ENCODE measurements at regions not wholly inside any gene's neighbourhood (a gene's known extent, or its start where the extent isn't known, plus 50 kb on each side); places are given as distances from the start of the nearest gene placed in this dataset.
"Not testable (repeated sequence)": the region's sequence is repeated elsewhere in the genome, so short reads cannot be mapped to it uniquely, and the experiment has no call there.

DNA sequence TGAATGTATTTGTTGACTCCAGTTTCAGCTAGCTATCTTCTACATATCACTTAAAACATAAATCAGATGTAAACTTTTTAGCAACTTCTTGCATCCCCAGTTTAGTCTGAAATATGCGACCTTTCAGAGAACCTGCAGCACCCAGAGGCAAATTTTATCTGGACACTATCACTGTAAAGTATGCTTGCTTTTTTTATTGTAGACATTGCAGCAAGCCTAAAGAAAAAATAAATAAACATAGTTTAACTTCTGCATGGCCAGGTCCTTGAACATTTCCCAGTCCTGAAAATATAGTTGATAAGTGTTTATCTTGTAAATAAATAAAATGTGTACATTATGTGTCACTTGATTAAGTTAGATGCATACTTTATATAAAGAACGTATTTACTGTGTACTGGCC is 1829.4 kb downstream of the PCDH9 start:
- DNase-seq (ENCODE audit: low read depth in 2 of 2), result no peak

DNA sequence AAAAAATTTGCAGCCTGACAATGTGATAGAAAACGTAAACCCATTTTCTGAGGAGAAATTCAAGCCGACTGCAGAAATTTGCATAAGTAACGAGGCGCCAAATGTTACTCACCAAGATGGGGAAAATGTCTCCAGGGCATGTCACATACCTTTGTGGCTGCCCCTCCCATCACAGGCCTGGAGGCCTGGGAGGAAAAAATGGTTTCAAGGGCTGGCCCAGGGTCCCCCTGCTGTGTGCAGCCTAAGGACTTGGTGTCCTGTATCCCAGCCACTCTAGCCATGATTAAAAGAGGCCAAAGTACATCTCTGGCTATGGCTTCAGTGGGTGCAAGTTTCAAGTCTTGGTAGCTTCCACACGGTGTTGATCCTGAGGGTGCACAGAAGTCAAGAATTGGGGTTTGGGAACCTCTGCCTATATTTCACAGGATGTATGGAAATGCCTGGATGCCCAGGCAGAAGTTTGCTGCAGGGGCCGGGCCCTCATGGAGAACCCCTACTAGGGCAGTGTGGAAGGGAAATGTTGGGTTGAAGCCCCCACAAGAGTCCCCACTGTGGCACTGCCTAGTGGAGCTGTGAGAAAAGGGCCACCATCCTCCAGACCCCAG is 1842.3 kb downstream of the PCDH9 start:
- no peak for DNase-seq (ENCODE audit: low read depth in 2 of 2)

DNA sequence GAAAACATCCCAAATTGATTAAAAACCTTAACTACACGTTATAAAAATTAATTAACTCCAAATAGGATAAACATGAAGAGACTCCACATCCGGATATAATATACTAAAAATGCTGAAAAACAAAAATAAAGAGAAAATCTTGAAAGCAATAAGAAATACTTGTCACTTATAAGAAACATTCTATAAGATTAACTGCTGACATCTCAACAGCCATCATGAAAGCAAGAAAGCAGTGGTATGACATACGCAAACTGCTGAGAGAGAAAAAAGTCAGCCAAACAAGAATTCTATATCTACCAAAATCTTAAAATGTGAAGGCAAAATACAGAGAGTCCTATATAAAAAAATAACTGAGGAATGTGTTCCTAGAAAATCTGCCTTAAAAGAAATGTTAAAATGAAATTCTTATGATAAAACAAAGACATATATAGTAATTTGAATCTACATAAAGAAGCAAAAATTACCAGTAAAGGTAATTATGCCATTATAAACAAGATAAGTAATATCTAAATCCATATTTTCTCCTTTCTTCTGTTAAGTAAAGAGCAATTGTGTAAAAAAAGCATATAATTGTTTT is 1851.1 kb downstream of the PCDH9 start:
- no peak for DNase-seq (ENCODE audit: low read depth in 2 of 2)

DNA sequence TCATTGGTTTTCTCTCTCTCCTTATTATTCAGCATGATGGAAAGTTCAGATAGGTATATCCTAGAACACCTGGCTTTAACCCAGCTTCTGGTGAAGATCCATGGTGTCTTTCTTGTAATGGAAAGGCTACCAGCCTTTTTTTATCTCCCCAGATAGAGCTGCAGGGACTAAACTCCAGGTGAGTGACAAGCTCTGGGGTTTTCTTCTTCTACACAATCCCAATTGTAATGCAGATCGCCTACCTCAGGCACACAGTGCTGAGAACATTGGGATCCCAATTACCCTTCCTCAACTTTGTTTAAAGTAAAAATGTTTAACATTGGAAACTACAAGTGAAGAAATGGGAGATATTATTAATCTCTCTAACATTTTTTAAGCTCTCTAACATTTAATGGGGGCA is 1851.7 kb downstream of the PCDH9 start:
- no peak for DNase-seq (ENCODE audit: low read depth in 2 of 2)

DNA sequence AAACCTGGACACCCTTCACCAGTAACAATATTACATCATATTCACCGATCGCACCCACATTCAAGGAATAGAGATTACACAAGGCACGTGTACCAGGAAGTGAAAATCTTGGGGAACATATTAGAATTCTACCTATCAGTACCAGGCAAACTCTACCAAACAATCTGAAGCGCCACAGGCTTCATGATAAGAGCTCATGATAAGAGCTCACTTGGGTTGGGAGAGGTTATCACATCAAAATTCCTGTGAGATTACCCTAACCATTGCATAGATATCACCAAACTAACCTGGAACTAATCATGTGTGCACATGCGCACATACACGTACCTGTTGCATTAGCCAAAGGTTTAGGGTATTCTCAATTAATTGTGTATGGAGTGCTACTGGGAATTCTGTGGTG is 1861.3 kb downstream of the PCDH9 start:
- DNase-seq (ENCODE audit: low read depth in 2 of 2), result no peak

DNA sequence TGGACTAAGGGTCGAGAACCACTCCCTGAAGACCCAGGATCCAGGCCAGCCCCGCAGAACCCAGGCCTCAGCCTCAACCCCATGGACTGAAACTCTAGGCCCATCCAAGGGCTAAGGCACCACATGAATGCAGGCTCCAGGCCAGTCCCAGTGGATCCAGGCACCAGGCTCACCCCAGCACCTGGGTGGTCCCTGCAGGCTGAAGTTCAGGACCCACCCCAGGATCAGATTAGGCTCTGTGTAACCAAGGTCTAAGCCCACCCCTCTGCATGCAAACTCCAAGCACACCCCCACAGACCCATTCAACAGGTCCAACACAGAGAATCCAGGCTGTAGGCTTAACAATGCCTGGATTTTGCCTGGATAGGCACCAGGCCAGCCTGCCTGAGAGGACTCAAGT is 1876.2 kb downstream of the PCDH9 start:
- no peak for DNase-seq (ENCODE audit: low read depth in 2 of 2)

DNA sequence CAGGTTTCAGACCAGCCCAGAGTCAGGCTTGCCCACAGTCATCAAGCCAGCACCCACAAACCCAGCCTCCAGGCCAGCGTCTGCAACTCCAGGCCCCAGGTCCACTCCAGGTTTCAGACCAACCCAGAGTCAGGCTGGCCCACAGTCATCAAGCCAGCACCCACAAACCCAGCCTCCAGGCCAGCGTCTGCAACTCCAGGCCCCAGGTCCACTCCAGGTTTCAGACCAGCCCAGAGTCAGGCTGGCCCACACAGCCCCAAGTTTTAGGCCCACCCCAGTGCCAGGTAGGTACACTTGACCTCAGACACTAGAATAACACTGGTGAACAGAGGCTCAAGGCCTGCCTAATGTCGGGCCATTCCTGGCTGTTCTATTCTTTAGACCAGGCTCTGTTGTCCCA is 1877.0 kb downstream of the PCDH9 start:
- DNase-seq (ENCODE audit: low read depth in 2 of 2), result not testable (repeated sequence)

DNA sequence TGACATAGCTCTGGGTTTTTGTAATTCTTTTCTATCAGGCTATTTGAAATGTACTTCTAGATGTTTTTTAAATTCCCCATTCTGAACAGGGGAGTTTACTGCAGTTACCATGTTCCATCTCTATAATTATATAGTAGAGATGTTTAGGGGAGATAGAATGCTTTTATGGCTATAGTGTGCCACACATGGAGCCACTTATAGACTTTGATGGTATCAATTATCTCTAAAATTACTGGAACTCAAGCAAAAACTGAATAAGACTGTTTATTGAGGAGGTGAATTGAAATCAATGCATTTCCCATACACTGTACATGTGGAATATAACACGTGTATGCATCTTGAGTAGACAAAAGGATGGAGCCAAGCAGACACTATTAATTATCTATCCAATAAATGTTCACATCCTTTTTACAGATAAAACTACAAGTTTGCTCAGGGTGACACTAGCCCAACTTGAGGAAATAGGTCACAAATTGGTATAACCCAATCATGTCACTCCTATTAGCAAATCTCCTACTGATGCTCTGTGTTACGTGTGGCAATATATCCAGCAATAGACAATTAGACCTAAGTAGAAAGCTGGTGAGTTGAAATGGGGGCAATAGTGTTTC is 1882.6 kb downstream of the PCDH9 start:
- DNase-seq (ENCODE audit: low read depth in 2 of 2), result no peak

DNA sequence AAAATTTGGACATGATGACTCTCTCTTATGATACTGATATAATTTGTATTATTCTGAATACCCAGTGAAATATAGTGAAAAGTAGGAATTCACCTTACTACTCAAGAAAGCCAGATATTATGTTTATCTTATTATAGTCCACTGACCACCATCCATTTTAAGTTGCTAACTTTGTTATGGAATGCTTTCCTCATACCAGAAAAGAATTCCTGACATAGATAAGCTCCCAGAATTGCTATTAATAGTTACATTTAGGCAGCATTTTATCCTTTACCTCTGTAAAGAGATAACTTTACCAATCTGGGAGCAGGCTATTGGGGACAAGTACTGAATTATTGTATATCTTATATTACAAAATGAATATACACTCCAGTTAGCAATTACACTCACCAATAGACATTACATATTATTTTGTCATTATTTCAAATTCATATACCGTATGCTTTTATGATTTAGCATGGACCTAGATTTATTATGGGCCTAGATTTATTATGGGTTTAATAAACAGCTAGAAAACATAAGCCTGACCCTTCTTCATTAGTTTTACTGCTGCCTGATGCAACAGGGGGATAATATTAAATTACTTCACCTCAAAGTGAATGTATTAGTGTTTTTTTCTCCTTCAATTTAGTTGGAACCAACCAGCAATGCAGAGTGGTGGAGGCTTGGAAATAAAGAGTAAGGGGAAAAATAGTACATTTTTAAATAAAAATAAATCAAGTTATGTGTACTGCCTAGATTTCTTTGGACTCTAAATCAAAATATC is 1886.1 kb downstream of the PCDH9 start:
- no peak for DNase-seq (ENCODE audit: low read depth in 2 of 2)

DNA sequence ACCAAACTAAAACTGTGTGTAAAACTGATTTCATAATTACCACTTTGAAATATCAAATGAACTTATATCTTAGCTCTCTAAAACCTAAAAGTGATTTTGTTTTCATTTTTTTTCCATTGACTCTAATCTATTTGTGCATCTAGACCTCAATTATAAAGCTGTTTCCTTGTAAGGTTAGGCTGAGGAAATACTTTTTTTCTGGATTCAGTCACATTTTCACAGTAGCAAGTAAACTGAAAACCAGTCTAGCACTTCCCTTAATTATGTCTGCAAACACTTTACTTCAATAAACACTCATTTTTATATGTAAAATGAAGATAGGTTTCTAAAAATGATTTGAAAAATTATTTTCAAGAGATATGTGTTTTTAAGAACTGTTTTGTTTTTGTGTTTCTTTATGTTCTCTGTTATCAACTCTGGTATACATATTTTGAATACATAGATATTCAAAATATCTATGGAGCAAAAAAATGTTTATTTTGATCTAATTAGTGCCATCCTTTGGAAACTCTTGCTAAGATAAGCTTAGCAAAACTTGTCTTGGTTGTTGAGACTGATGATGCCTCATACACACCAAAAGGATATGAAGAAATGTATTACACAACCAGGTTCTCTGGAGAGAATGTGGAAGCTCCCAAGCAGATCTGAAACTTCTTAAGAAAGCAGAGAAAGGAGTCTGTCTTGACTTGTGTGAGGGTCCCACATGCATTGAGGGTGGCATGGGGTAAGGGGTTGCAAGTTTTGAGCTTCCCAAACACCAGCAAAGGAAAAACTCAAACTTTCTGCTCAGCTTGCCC is 1887.4 kb downstream of the PCDH9 start:
- no peak for DNase-seq (ENCODE audit: low read depth in 2 of 2)

DNA sequence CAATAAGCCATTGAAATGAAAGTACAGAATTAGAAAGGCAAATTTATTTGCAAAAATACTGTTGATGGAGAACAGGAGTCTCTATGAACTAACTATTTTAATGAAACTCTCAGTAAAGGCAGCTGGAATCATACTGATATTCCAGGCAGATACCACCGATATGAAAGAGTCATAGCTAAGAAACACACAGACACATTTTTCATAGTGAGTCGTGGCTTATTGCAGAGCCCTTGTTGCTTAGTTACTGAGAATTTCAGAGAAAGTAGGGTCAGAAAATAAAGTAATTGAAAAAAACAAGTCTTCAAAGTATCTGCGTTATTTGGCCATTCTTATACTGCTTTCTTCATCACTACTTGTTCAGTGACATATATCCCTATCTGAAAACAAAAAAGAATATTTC is 1890.9 kb downstream of the PCDH9 start:
- no peak for DNase-seq (ENCODE audit: low read depth in 2 of 2)

DNA sequence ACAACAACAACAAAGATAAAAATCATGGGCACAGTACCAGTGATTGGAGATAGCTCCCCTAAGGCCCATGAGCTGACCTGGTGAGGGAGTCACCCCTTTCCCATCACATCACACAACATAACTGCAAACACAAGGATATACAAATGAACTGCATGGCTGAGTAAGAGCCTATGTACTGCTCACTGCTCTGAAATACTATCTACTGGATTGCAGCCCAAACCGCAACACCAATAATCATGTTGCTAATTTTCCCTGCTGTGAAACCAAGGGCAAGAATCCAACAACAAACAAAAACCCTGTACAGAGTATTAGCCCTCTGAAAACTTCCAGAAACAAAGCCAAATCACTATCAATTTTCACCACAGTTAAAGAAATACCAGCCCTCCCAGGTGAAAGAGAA is 1893.2 kb downstream of the PCDH9 start:
- DNase-seq (ENCODE audit: low read depth in 2 of 2), result no peak

DNA sequence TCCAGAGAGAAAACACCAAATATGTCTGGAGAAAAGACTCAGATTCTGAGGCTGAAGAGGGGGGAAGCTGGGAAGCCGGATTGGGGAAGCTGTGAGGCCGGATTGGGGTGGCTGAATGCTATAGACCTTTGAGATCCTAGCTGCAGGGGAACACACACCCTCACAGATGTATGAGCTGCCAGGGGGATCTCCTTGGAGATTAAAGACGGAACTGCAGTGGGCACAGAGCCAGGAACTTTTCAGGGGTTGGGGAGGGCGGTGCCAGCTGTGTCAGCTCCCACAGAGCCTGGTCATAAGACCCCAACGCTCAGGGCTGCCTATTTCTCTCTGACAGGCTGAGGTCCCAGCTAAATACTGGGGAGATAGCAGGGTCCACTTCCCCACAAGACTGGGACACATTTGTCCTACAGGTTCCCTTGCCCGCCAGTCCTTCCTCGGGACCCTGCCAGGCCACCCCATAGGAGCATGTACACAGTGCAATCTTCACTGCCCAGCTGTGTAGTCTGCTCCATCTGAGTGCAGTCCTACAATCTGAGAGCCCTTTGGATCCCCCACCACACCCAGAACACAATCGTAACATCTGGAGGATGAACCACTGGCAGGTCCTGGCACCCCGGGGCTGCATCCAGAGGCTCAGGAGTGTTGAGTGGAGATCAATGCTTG is 1893.9 kb downstream of the PCDH9 start:
- DNase-seq (ENCODE audit: low read depth in 2 of 2), result no peak

DNA sequence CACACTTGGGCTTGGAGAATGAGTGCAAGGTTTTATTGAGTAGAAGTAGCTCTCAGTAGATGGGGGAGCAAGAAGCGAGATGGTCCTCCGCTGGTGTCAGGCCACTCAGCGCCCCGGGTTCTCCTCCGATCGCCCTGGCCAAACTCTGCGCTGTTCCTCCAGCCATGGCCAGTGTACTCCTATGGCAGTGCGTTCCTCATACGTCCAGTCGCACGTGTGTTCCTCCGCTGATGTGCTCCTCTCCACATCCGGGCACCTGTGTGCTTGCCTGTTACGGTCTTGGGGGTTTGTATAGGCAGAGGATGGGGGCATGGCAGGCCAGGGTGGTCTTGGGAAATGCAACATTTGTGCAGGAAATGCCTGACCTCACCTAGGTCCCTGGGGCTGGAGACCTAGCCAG is 1899.4 kb downstream of the PCDH9 start:
- DNase-seq (ENCODE audit: low read depth in 2 of 2), result no peak

DNA sequence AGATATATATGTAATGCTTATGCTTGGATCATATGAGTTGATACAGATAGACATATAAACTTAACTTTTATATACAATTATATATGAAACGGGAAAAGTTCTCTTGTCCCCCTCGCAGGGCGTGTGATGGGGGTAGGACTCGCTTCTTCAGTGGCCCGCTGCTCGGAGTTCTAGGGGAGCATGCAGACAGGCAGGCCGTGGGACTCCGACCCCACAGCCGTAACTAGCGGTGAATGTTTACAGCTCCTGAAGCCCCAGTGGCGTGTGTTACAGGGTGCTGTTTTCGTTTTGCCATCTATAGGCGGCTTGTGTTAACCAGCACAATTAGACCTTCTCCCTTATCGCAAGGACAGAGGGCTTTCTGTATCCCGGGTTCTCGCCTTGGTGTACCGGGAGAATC is 1899.8 kb downstream of the PCDH9 start:
- no peak for DNase-seq (ENCODE audit: low read depth in 2 of 2)

DNA sequence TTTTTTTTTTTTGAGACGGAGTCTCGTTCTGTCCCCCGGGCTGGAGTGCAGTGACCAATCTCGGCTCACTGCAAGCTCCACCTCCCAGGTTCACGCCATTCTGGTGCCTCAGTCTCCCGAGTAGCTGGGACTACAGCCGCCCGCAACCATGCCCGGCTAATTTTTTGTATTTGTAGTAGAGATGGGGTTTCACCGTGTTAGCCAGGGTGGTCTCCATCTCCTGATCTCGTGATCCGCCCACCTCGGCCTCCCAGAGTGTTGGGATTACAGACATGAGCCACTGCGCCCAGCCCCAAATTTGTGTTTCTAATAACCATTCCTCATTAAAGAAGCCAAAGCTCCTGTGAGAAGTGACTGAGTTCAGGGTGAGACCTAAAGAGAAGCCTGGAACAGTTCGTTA is 1906.9 kb downstream of the PCDH9 start:
- not testable (repeated sequence) for DNase-seq (ENCODE audit: low read depth in 2 of 2)

DNA sequence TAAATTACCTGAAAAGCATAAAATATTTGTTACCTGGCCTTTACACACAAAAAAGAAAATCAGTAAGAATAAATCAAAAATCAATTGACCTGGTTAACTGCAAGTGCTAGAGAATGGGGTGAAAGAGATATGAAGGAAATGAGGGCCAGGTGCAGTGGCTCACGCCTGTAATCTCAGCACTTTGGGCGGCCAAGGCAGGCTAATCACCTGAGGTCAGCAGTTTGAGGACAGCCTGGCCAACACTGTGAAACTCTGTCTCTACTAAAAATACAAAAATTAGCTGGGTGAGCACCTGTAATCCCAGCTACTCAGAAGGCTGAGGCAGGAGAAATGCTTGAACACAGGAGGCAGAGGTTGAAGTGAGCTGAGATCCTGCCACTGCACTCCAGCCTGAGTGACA is 1908.7 kb downstream of the PCDH9 start:
- DNase-seq (ENCODE audit: low read depth in 2 of 2), result not testable (repeated sequence)

DNA sequence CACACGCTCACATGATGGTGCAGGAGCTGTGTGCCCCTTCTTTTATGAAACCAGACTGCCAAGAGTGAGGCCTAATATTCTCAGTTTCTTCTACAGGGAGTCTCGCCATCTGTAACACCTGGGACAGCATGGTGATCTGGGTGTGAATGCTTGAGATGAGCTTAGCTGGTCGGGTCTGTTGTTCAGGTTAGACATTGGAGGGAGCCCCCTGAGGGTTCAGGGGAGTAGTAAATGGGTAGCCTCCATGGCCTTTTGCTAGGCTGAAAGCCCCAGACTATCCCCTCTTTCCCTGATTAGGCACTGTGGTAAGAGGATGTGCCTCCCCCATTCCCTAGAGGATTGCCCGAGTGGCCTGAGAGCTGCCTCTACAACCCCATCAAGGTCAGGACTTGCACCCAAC is 1916.1 kb downstream of the PCDH9 start:
- DNase-seq (ENCODE audit: low read depth in 2 of 2), result no peak

DNA sequence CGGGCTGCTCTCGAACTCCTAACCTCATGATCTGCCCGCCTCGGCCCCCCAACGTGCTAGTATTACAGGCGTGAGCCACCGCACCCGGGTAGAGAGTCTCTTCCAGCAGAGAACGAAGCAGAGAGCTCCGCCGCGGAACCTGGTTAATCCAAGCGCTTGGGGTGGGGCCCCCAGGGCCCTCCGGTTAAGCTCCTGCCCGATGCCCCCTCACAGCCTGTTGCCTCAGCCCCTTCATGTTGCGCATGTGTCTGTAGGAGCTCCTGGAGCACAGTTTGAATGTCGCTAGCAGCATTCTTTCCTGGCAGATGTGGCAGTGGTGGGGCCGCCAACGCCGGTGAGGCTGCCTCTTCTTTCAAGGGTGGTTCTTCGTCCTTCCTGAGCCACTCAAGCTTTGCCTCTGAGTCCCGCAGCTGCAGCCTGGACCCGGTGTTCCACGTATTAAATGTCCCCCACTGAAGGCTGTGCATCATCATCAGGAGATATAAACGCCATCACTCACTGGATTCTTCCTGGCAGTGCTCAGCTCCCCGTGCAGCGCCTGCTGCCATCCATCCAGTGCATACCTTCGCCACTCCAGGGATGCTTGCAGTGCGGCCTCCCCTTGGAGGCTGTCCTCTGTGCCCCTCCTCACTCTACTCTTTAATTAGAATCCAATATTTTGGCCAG is 1919.3 kb downstream of the PCDH9 start:
- DNase-seq (ENCODE audit: low read depth in 2 of 2), result no peak

DNA sequence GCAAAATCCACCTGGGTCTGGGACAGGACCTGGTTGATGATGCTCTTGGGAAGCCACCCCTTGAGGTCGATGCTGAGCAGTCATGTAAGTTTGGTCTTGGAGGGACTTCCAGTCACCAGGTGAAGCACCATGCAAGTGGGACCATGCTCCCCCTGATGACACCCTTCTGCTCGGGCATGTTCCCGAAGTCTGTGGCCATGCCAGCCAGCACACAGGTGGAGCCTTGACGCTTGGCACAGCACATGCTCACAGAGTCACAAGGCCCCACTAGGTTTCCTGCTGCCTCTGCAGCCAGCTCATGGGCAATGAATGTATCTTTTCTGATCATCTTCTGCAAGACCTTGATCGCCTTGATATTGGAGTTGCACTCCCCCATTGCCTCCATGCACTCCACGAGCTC is 1920.2 kb downstream of the PCDH9 start:
- DNase-seq (ENCODE audit: low read depth in 2 of 2), result no peak

DNA sequence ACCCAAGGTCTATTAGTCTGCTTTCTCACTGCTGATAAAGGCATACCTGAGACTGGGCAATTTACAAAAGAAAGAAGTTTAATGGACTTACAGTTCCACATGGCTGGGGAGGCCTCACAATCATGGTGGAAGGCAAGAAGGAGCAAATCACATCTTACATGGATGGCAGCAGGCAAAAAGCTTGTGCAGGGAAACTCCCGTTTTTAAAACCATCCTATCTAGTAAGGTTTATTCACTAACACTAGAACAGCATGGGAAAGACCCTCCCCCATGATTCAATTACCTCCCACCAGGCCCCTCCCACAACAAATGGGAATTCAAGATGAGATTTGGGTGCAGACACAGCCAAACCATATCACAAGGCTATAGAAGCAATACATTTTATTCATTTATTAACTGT is 1921.4 kb downstream of the PCDH9 start:
- DNase-seq (ENCODE audit: low read depth in 2 of 2), result not testable (repeated sequence)
